Adrenal gland (tissue), 9 donors: ENCODE measurements at regions not wholly inside any gene's neighbourhood (a gene's known extent, or its start where the extent isn't known, plus 50 kb on each side); places are given as distances from the start of the nearest gene placed in this dataset.

ENCODE experiments used
- DNase-seq, 7 donors: peaks; one replicate each; pipeline ENCODE4 v3.0.0-alpha.2; 2019 to 2020
- H3K27ac ChIP-seq, 5 donors: fragments of 200-600 bp; sonication (generic) in 4 of 5; 1 replicate in 3 of 5; 2 replicates in 2 of 5; pipeline versions ENCODE4 v1.5.1 to v1.8.0; 2016 to 2020; ENCODE audit warnings: mild to moderate bottlenecking in 1 of 5
- H3K27me3 ChIP-seq: fragments of 200-600 bp; 2 replicates; pipeline ENCODE4 v1.8.0; 2021
- H3K36me3 ChIP-seq, 2 donors: fragments of 200-600 bp; replicated peaks in 1 of 2; 1 replicate in 1 of 2; 2 replicates in 1 of 2; pipeline versions ENCODE4 v1.5.1 to v1.8.0; 2018 to 2022
- H3K4me1 ChIP-seq, 2 donors: fragments of 200-600 bp; replicated peaks in 1 of 2; 1 replicate in 1 of 2; 2 replicates in 1 of 2; pipeline versions ENCODE4 v1.5.1 to v1.8.0; 2018 to 2021
- H3K4me3 ChIP-seq, 4 donors: fragments of 200-600 bp; sonication (generic) in 3 of 4; one replicate each; pipeline ENCODE4 v1.5.1; 2016 to 2018
- H3K9me3 ChIP-seq, 3 donors: fragments of 200-600 bp; sonication (generic) in 1 of 3; replicated peaks in 1 of 3; 1 replicate in 2 of 3; 2 replicates in 1 of 3; pipeline versions ENCODE4 v1.5.1 to v1.8.0; 2016 to 2021
- POLR2A ChIP-seq, 2 donors: fragments of 450-650 bp; IDR thresholded peaks; one replicate each; pipeline ENCODE4 v1.6.1; 2017; ENCODE audit warnings: antibody characterized with exemption in 2 of 2, mild to moderate bottlenecking in 2 of 2, moderate library complexity in 1 of 2
- WGBS, 4 donors: extraction: QIAGEN DNeasy Blood & Tissue Kit in 2 of 4; methylation state at CpG; one replicate each; pipeline versions ENCODE4 v1.1.5 to v1.1.7; 2013 to 2017; 5-methylcytosine and 5-hydroxymethylcytosine counted together
- intact Hi-C, 2 donors: fragments of 100-400 bp; cut with DNase I; formaldehyde crosslinking; loops; one replicate each; pipeline versions ENCODE4 v1.14.1 to v1.15.0; 2022 to 2023
- TF ChIP-seq, protein P1 (sequence below), 6 experiments: fragments of 450-650 bp in 4 of 6; fragments of 200-600 bp in 2 of 6; sonication (generic) in 1 of 6; IDR thresholded peaks; 1 replicate in 5 of 6; 2 replicates in 1 of 6; pipeline versions ENCODE4 v1.5.1 to v1.8.0; 2016 to 2021; ENCODE audit warnings: antibody characterized with exemption in 6 of 6, mild to moderate bottlenecking in 2 of 6, moderate library complexity in 1 of 6
- donor health status: healthy with polysubstance abuse.
- donor health status: Bipolar disorder and iron deficiency.
- donor health status: DM: yes; HTN: yes; CAD: no.
- donor health status: DM: no; HTN: no; CAD: no.
- donor health status: DM: no; HTN: no; CAD: no.

DNA sequence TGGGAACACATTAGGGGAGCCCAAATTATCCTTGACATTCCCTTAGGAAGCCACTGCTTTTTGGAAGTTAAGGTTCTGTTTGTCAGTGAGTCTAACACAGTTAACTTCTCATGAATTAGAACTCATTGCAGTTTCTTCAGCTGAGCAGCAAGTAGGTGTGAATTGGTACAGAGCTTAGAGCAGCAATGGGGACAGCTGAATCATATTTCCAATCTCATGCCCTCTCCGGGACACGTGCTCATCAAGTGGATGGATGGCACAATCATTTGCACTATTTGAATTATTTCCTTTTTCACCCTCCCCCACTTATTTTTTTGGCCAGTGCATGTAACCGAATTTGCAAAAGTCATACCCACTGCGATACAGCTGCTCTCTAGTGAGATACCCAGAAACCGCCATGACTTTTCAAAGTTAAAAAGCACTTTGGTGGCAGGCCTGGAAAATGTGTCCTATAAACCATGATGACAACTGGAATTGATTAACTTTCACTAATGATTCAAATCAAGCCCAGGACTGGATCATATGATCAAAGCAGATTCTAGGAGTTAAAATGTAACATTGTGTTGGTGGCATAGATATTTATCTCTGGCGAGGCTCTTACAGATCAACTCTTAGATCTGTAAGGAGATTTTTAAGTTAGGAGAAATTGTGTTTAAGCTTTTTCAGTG is 76.4 kb downstream of the EBLN2 start:
- 89 to 95% (median 91%) methylated on average over 6 of the region's 6 CpGs for WGBS, 4 donors
- Histone ChIP-seq H3K36me3 (no peaks in the 10 kb centered on the region), H3K9me3 (no peaks in the 10 kb centered on the region), H3K27ac (no peak overlapping the region), H3K4me1 (no peaks in the 10 kb centered on the region), H3K27me3 (no peaks in the 10 kb centered on the region), H3K4me3 (no peak overlapping the region)
- TF ChIP-seq, protein P1, sequence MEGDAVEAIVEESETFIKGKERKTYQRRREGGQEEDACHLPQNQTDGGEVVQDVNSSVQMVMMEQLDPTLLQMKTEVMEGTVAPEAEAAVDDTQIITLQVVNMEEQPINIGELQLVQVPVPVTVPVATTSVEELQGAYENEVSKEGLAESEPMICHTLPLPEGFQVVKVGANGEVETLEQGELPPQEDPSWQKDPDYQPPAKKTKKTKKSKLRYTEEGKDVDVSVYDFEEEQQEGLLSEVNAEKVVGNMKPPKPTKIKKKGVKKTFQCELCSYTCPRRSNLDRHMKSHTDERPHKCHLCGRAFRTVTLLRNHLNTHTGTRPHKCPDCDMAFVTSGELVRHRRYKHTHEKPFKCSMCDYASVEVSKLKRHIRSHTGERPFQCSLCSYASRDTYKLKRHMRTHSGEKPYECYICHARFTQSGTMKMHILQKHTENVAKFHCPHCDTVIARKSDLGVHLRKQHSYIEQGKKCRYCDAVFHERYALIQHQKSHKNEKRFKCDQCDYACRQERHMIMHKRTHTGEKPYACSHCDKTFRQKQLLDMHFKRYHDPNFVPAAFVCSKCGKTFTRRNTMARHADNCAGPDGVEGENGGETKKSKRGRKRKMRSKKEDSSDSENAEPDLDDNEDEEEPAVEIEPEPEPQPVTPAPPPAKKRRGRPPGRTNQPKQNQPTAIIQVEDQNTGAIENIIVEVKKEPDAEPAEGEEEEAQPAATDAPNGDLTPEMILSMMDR (IDR thresholded peaks at IDR 0.05): no peak
- TF ChIP-seq POLR2A (IDR thresholded peaks at IDR 0.05): no peak
- DNase-seq: no peak
- intact Hi-C loops: no loop called here

DNA sequence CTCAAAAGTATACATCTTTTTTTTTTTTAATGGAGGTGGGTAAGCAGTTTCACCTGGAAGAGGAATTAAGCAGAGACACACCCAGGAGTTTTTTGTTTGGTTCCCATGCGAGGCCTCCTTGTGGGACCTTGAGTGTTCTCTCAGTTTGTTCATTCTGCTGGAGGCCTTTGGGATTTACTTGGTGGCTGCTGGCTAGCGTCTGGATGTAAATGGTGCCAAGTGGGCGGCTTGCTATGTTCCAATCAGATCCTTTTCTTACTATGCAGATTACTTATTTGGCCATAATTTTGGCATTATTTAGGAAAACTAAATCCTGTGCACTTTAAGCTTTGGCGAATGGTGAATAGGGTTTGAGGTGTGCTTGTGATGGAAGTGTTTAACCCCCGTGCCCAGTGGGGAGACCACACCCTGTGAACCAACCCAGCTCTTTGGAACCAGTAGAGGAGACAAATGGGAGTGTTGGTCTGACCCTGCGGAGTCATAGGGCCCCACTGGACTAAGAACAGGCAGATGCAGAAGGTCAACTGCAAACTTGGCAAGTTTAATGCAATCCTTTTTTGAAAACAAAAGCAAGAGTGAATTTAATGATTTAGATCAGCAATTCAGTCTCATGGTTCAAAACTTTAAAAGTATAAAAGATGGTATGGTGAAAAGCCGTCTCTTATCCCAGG is 79.4 kb downstream of the EBLN2 start:
- DNase-seq: peak in 1 of 7 donors; percentile 36
- peak overlapping the region in 1 of 5 donors; percentile 29 for H3K27ac ChIP-seq
- no peak for TF ChIP-seq POLR2A (IDR thresholded peaks at IDR 0.05)
- TF ChIP-seq, protein P1 (IDR thresholded peaks at IDR 0.05): no peak
- no peaks in the 10 kb centered on the region for H3K9me3 ChIP-seq
- H3K27me3 ChIP-seq: no peaks in the 10 kb centered on the region
- H3K36me3 ChIP-seq: no peaks in the 10 kb centered on the region
- H3K4me3 ChIP-seq: no peak overlapping the region
- intact Hi-C loops: no loop called here
- WGBS, 4 donors: 70 to 84% (median 74%) methylated on average over 7 of the region's 7 CpGs
- no peaks in the 10 kb centered on the region for H3K4me1 ChIP-seq

DNA sequence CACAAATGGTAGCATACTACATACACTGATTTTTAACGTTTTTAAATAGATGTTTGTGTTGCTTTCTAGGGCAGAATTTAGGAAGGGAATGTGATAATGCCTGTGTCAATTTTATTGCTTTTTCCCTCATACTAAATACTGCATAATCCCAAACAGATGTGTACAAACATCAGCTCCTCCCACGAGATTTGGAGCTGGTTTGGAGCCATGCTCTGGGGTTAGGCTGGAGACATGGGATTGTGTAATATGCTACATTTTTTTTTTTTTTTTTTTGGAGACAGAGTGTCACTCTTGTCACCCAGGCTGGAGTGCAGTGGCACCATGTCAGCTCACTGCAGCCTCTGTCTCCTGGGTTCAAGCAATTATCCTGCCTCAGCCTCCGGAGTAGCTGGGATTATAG is 80.1 kb downstream of the EBLN2 start:
- TF ChIP-seq, protein P1 (IDR thresholded peaks at IDR 0.05): no peak
- no peak for TF ChIP-seq POLR2A (IDR thresholded peaks at IDR 0.05)
- Histone ChIP-seq H3K9me3 (no peaks in the 10 kb centered on the region), H3K4me1 (no peaks in the 10 kb centered on the region), H3K4me3 (no peak overlapping the region), H3K27ac (no peak overlapping the region), H3K27me3 (no peaks in the 10 kb centered on the region), H3K36me3 (no peaks in the 10 kb centered on the region)
- 54 to 68% (median 67%) methylated on average over 3 of the region's 3 CpGs for WGBS, 4 donors
- DNase-seq: peak in 1 of 7 donors; percentile 23
- intact Hi-C loops: no loop called here

DNA sequence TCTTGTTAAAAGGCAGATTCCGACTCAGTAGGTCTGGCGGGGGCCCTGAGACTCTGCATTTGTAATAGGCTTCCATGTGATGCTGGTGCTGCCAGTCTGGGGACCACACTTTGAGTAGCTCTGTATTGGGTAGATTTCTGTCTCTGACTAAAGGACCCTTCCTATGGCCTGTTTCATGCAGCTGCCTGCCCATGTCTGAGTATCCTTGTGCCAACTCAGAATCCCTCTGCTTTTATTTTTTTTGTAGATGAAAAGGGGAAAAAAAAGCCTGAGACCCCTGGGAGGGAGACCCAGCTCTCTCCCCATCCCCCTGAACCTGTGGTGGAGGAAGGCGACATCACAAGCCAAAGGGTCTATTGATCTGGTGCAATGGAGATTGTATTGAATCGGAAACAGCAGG is 81.9 kb downstream of the EBLN2 start:
- no peaks in the 10 kb centered on the region for H3K9me3 ChIP-seq
- 87 to 98% (median 97%) methylated on average over 4 of the region's 4 CpGs for WGBS, 4 donors
- TF ChIP-seq, protein P1 (IDR thresholded peaks at IDR 0.05): no peak
- TF ChIP-seq POLR2A (IDR thresholded peaks at IDR 0.05): no peak
- no peak for DNase-seq
- H3K36me3 ChIP-seq: no peaks in the 10 kb centered on the region
- peaks cover 0 to 13% of the 10 kb centered on the region in 2 donors for H3K4me1 ChIP-seq
- H3K27ac ChIP-seq: no peak overlapping the region
- no peak overlapping the region for H3K4me3 ChIP-seq
- intact Hi-C loops: no loop called here
- no peaks in the 10 kb centered on the region for H3K27me3 ChIP-seq
